ENCODE measurements at regions not wholly inside any gene's neighbourhood (a gene's known extent, or its start where the extent isn't known, plus 50 kb on each side); places are given as distances from the start of the nearest gene placed in this dataset.
A peak's percentile ranks its signal among the peaks of the same experiment; 100 is the strongest.

DNA sequence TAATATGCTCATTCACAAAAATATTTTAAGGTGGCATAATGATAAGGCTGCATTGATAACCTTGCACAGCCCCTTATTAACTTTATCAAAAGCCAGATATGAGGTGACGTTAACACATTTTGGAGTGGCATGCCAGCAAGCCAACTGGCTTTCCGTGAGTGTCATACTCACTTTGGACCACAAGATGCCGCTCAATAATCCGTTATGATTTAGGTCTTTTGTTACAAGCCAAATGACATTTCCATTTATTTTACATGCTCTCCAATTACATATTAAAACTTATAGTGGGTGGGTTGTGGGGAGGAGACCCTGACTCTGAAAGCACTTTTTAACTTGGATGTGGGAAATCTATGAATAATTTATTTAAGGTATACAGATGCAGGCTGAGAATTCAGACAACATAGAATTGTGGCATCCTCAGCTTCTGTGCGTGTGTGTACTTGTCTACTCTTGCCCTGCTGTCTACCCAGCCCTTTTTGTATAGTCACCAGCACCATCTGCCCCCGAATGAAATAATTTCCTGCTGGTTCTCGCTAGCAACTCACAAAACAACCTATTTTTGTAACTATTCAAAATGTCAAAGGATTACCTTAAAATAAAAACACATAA is 305.1 kb downstream of the PSAT1 start:
- Histone ChIP-seq H3K36me3 (no peaks in the 10 kb centered on the region), H3K4me1 (no peaks in the 10 kb centered on the region), H3K9me3 (no peaks in the 10 kb centered on the region), H3K27ac (no peak overlapping the region), H3K27me3 (no peaks in the 10 kb centered on the region), H3K4me3 (no peak overlapping the region)
- intact Hi-C loops (cut with DNase I; ENCODE audit: low total_unique reads): no loop called here
- TF ChIP-seq, protein P1, sequence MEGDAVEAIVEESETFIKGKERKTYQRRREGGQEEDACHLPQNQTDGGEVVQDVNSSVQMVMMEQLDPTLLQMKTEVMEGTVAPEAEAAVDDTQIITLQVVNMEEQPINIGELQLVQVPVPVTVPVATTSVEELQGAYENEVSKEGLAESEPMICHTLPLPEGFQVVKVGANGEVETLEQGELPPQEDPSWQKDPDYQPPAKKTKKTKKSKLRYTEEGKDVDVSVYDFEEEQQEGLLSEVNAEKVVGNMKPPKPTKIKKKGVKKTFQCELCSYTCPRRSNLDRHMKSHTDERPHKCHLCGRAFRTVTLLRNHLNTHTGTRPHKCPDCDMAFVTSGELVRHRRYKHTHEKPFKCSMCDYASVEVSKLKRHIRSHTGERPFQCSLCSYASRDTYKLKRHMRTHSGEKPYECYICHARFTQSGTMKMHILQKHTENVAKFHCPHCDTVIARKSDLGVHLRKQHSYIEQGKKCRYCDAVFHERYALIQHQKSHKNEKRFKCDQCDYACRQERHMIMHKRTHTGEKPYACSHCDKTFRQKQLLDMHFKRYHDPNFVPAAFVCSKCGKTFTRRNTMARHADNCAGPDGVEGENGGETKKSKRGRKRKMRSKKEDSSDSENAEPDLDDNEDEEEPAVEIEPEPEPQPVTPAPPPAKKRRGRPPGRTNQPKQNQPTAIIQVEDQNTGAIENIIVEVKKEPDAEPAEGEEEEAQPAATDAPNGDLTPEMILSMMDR (IDR thresholded peaks at IDR 0.05): peak; percentile 20 to 59 (median 45)
- no peak for TF ChIP-seq POLR2AphosphoS5 (IDR thresholded peaks at IDR 0.05)
- no peak for DNase-seq (ENCODE audit: low spot score in 2 of 2)

DNA sequence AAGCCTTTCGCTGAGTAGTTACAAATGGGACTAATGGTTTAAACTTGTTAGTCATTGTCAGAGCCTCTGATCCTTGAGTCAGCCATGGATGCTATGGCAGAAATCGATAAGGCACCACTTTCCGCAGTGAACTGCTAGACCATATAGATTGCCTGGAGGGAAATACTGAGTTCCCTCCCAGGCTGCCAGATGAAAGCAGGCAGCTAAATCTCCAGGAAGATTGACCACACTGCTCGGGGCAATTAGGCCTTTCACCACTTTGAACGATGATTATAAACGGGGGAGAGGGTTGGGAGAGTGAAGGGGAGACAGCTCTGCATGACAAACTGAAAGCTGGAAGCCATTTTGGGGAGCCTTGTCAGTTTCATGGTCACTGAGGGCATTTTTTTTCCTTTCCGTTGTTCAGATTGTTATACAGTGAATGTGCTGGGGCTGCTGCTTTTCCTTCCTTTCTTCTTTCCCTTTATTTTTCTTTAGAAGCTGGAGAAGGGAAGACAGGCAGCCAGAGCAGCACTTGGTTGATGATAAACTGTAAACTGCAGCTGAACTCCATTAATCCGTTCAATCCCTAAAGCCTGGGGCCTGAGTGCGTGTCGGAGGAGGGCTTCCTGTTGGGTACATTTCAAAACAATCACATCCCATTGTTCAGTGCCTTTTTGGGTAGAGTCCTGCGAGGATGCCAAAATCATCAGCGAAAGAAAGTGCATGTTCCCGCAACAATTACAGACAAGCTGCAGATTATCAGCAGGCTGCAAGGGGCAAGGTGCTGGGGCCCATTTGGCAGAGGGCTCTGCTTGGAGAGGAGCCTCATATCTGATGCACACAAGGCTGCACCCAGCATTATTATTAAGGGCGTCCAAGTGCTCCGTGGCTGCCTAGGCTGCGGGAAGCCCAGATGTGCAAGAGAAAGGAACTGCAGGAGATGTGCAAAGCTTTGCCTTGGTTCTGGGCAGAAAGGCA is 308.4 kb downstream of the PSAT1 start:
- Histone ChIP-seq H3K4me1 (no peaks in the 10 kb centered on the region), H3K27ac (no peak overlapping the region), H3K9me3 (no peaks in the 10 kb centered on the region), H3K4me3 (no peak overlapping the region), H3K36me3 (no peaks in the 10 kb centered on the region), H3K27me3 (no peaks in the 10 kb centered on the region)
- TF ChIP-seq, protein P1 (IDR thresholded peaks at IDR 0.05): no peak
- TF ChIP-seq POLR2AphosphoS5 (IDR thresholded peaks at IDR 0.05) (no peak), POLR2A (IDR thresholded peaks at IDR 0.05) (no peak)
- intact Hi-C loops (cut with DNase I; ENCODE audit: low total_unique reads): no loop called here
- DNase-seq (ENCODE audit: low spot score in 2 of 2): no peak

DNA sequence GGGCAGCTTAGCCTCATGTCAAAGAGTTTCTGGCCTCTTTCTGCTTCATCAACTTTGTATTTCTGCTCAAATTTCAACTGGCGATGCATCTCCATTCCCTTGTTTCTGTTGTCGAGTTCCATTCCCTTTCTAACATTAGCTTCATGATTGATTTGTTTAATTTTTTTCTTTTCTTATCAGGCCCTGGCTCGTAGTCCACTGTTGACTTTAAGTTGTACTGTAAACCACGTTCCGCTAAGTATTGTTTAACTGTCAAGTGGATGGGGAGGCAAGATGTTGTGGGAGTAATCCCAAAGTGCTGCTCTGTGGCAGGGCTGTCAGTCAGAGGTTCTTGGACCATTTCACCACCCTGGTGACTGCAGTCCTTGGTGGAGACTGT is 309.1 kb downstream of the PSAT1 start:
- H3K4me3 ChIP-seq: no peak overlapping the region
- no peaks in the 10 kb centered on the region for H3K27me3 ChIP-seq
- no peak for DNase-seq (ENCODE audit: low spot score in 2 of 2)
- no peaks in the 10 kb centered on the region for H3K9me3 ChIP-seq
- intact Hi-C loops (cut with DNase I; ENCODE audit: low total_unique reads): no loop called here
- H3K27ac ChIP-seq: no peak overlapping the region
- TF ChIP-seq POLR2A (IDR thresholded peaks at IDR 0.05) (no peak), POLR2AphosphoS5 (IDR thresholded peaks at IDR 0.05) (no peak)
- TF ChIP-seq, protein P1 (IDR thresholded peaks at IDR 0.05): no peak
- no peaks in the 10 kb centered on the region for H3K4me1 ChIP-seq
- no peaks in the 10 kb centered on the region for H3K36me3 ChIP-seq

DNA sequence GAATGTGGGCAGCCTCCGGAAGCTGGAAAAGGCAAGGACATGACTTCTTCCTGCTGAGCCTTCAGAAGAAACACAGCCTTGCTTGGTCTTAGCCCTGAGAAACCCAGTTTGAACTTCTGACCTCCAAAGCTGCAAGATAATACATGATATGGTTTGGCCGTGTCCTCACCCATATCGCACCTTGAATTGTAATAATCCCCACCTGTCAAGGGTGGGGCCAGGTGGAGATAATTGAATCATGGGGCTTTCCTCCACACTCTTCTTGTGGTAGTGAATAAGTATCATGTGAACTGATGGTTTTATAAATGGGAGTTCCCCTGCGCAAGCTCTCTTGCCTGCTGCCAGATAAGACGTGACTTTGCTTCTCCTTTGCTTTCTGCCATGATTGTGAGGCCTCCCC is 310.9 kb downstream of the PSAT1 start:
- no peak for TF ChIP-seq POLR2A (IDR thresholded peaks at IDR 0.05)
- DNase-seq (ENCODE audit: low spot score in 2 of 2): no peak
- intact Hi-C loops (cut with DNase I; ENCODE audit: low total_unique reads): no loop called here
- Histone ChIP-seq H3K27ac (no peak overlapping the region), H3K9me3 (no peaks in the 10 kb centered on the region), H3K4me3 (no peak overlapping the region), H3K36me3 (no peaks in the 10 kb centered on the region), H3K4me1 (no peaks in the 10 kb centered on the region), H3K27me3 (no peaks in the 10 kb centered on the region)

DNA sequence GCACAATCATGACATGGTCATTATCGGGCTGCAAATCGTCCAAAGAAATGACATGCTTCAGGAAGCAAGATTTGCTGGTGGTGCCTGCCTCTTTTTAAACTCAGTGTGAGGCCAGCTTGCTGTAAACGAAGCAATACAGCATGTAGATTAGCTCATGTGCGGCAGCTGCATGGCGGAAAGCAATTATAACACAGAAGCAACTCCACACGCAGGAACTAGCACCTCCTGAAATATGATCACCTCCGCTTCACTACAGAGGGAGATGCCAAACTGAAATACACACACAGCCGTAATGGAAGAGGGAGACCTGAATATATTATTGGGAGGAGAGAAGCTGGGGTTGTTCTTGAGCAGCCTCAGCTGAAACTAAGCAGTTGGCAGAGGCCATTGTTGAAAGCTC is 312.5 kb downstream of the PSAT1 start:
- Histone ChIP-seq H3K36me3 (no peaks in the 10 kb centered on the region), H3K4me3 (no peak overlapping the region), H3K9me3 (no peaks in the 10 kb centered on the region), H3K4me1 (no peaks in the 10 kb centered on the region), H3K27ac (no peak overlapping the region), H3K27me3 (no peaks in the 10 kb centered on the region)
- intact Hi-C loops (cut with DNase I; ENCODE audit: low total_unique reads): no loop called here
- DNase-seq (ENCODE audit: low spot score in 2 of 2): no peak
- TF ChIP-seq POLR2A (IDR thresholded peaks at IDR 0.05): no peak

DNA sequence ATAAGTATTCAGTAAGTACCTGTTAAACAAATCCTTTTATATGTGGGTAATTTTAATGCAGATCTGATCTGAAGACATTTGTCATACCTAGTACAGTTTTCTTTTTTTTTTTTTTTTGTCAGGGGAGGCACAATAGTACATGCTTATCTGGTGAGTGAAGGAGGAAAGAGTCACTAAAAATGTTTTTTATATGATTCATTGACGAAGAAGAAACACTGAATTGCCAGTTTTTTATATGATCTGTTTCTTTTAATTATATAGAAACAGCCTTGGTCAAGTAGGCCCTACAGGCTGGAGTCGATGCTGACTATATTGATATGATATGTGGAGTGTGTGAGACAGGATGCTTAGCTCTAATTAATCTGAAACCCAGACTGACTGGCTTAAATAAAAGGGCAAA is 315.2 kb downstream of the PSAT1 start:
- Histone ChIP-seq H3K27me3 (no peaks in the 10 kb centered on the region), H3K27ac (no peak overlapping the region), H3K36me3 (no peaks in the 10 kb centered on the region), H3K4me1 (no peaks in the 10 kb centered on the region), H3K9me3 (no peaks in the 10 kb centered on the region), H3K4me3 (no peak overlapping the region)
- intact Hi-C loops (cut with DNase I; ENCODE audit: low total_unique reads): no loop called here
- DNase-seq (ENCODE audit: low spot score in 2 of 2): no peak
- TF ChIP-seq, protein P1 (IDR thresholded peaks at IDR 0.05): no peak
- TF ChIP-seq POLR2A (IDR thresholded peaks at IDR 0.05): no peak
- no peak for TF ChIP-seq POLR2AphosphoS5 (IDR thresholded peaks at IDR 0.05)

Measured in breast epithelium (tissue), 4 donors.